GM12891 (cell line): ENCODE measurements at regions not wholly inside any gene's neighbourhood (a gene's known extent, or its start where the extent isn't known, plus 50 kb on each side); places are given as distances from the start of the nearest gene placed in this dataset.

Experiments
- DNase-seq: peaks from one replicate; pipeline ENCODE4 v3.0.0; 2011; ENCODE audit warnings: low spot score; ENCODE audit not compliant: insufficient read length
- FAIRE-seq: peaks from 2 replicates; lab custom pipeline; 2011; peaks lifted over from hg19 to GRCh38; lab: Jason Lieb, UNC
- PAX5 ChIP-seq: IDR thresholded peaks from 2 replicates; pipeline ENCODE4 v1.6.1; 2011; ENCODE audit warnings: low read length, moderate library complexity, mild to moderate bottlenecking; ENCODE audit not compliant: insufficient read depth, severe bottlenecking
- POLR2A ChIP-seq: IDR thresholded peaks from 2 replicates; pipeline ENCODE4 v1.6.1; 2011; ENCODE audit warnings: low read depth, low read length, control low read depth
- POLR2AphosphoS5 ChIP-seq: IDR thresholded peaks from 2 replicates; pipeline ENCODE4 v1.6.1; 2011; ENCODE audit warnings: low read depth, low read length, control low read depth
- POU2F2 ChIP-seq: IDR thresholded peaks from 2 replicates; pipeline ENCODE4 v1.6.1; 2011; ENCODE audit warnings: low read depth, mild to moderate bottlenecking, control low read depth, low read length, moderate library complexity
- SPI1 ChIP-seq: IDR thresholded peaks from 2 replicates; pipeline ENCODE4 v1.6.1; 2011; ENCODE audit warnings: low read depth, low read length, control low read depth
- TAF1 ChIP-seq: IDR thresholded peaks from 2 replicates; pipeline ENCODE4 v1.6.1; 2011; ENCODE audit warnings: low read depth, low read length, control low read depth

GRCh38 chr12:107223821-107224220, 130.5 kb upstream of the CRY1 start:
- FAIRE-seq: no peak
- TF ChIP-seq POLR2A: no peak
- no peak for TF ChIP-seq TAF1
- no peak for TF ChIP-seq SPI1
- no peak for TF ChIP-seq POLR2AphosphoS5
- TF ChIP-seq PAX5: no peak
- TF ChIP-seq POU2F2: no peak
- no peak for DNase-seq

GRCh38 chr12:107225635-107226034, 132.3 kb upstream of the CRY1 start:
- DNase-seq (no peak), FAIRE-seq (no peak)
- TF ChIP-seq TAF1: no peak
- TF ChIP-seq POLR2AphosphoS5: no peak
- no peak for TF ChIP-seq PAX5
- TF ChIP-seq POLR2A: no peak
- TF ChIP-seq POU2F2: no peak
- no peak for TF ChIP-seq SPI1

DNA sequence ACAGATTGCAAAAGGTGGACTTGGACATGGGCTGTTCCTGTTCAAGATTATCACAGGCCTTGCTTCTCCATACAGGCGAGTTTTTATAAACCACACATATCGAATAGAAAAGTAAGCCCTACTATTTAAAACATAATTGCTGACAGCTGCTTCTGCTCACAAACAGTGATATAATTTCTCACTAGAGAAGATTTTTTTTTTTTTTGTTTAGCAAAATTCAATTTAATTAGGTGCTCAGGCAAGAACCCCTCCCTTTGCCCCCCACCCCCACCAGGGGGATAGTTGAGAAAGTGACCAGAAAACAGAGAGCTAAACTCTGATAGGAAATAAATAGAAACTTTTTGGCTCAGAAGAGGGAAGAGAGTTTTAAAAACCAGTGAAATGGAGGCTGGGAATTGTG, 132.8 kb upstream of the CRY1 start:
- FAIRE-seq (no peak), DNase-seq (no peak)
- TF ChIP-seq SPI1: no peak
- no peak for TF ChIP-seq PAX5
- no peak for TF ChIP-seq TAF1
- no peak for TF ChIP-seq POLR2AphosphoS5
- no peak for TF ChIP-seq POLR2A
- TF ChIP-seq POU2F2: no peak

GRCh38 chr12:107228076-107228475, 134.7 kb upstream of the CRY1 start:
- TF ChIP-seq PAX5 (no peak), POLR2A (no peak), SPI1 (no peak), POLR2AphosphoS5 (no peak), POU2F2 (no peak)
- FAIRE-seq: no peak
- DNase-seq: no peak

DNA sequence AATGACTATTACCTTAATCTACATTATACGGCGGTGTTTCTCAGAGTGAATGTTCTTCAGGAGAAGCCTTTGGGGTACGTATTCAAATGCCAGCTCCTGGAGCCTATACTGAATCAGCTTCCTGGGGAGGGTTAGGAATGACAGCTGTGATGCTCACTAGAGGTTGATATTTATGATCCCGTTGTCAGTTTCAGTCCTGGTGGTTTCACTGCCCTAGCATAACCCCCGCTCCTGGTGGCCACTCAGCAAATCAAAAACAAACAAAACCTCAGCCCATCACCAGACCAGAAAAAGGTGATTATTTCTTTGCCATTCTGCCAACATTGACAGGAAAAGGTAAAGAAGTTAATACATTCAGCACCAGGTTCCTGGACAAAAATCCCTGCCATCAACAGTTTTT, 136.5 kb upstream of the CRY1 start:
- TF ChIP-seq PAX5 (no peak), TAF1 (no peak), SPI1 (no peak), POLR2AphosphoS5 (no peak), POLR2A (no peak)
- FAIRE-seq (no peak), DNase-seq (no peak)

DNA sequence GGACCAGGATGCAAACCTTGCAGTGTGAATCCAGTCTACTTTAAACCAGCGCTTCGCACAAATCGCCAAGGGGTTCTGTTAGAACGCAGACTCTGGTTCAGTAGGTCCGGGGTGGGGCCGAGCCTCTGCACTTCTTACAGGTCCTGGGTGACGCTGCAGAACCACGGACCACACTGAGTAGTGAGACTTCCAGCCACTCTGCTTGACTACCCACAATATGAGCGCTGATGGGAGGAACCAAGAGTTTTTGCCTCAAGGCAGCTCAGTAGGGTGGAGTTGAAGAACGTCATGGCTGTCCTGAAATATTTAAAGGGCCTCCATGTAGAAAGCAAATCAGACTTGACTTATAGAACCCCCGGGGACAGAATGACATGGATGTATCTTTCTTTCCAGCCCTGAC, 138.0 kb upstream of the CRY1 start:
- DNase-seq (no peak), FAIRE-seq (no peak)
- no peak for TF ChIP-seq POLR2A

- no peak for TF ChIP-seq POU2F2
- TF ChIP-seq TAF1: no peak
- TF ChIP-seq PAX5: no peak
- TF ChIP-seq POLR2A: no peak
- TF ChIP-seq POLR2AphosphoS5: no peak
- no peak for TF ChIP-seq SPI1
- DNase-seq (no peak), FAIRE-seq (no peak)
Observed at GRCh38 chr12:107233551-107233950, 140.2 kb upstream of the CRY1 start.

GRCh38 chr12:107235600-107235999, 142.3 kb upstream of the CRY1 start:
- FAIRE-seq (no peak), DNase-seq (no peak)
- TF ChIP-seq SPI1 (no peak), TAF1 (no peak), POLR2AphosphoS5 (no peak), POLR2A (no peak)

GRCh38 chr12:107236824-107237511, 143.6 kb upstream of the CRY1 start:
- no peak for FAIRE-seq
- TF ChIP-seq POLR2A (no peak), PAX5 (no peak), POU2F2 (no peak), TAF1 (no peak), POLR2AphosphoS5 (no peak), SPI1 (no peak)
- no peak for DNase-seq

GRCh38 chr12:107238296-107238695, 144.9 kb upstream of the CRY1 start:
- FAIRE-seq (no peak), DNase-seq (no peak)
- TF ChIP-seq POLR2A (no peak), POU2F2 (no peak), SPI1 (no peak), TAF1 (no peak), POLR2AphosphoS5 (no peak)

DNA sequence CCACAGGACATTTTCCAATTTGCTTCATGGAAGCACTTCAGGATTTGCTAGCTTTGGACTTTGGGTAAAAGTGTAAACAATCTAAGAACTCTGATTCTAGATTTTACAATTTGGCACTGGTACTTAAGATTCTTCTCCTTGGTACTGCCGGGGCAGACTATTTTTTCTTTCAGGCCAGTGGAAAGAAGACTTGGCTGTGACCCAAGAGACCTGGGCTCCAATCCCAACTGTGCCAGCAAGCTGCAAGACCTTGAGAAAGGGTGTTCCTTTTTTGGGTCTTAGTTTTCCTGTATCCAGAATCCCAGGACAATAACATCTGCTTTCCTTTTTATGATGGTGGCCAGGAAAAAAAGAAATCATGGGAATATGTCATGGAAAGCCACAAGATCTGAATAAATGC, 148.1 kb upstream of the CRY1 start:
- DNase-seq (no peak), FAIRE-seq (no peak)
- TF ChIP-seq POLR2AphosphoS5: no peak
- TF ChIP-seq PAX5: no peak
- TF ChIP-seq SPI1: no peak
- TF ChIP-seq TAF1: no peak
- no peak for TF ChIP-seq POLR2A
- no peak for TF ChIP-seq POU2F2

- no peak for DNase-seq
- FAIRE-seq: no peak
- TF ChIP-seq POLR2AphosphoS5 (no peak), SPI1 (no peak), POU2F2 (no peak), PAX5 (no peak), POLR2A (no peak), TAF1 (no peak)
Observed at GRCh38 chr12:107242189-107242588, 148.8 kb upstream of the CRY1 start.
